ENCODE measurements at regions not wholly inside any gene's neighbourhood (a gene's known extent, or its start where the extent isn't known, plus 50 kb on each side); places are given as distances from the start of the nearest gene placed in this dataset.

GRCh38 chr15:97678656-97679055 lies 281.8 kb upstream of the ARRDC4 start:
- no peak for TF ChIP-seq CTCF (IDR thresholded peaks at IDR 0.05 in 4 of 5, conservative IDR thresholded peaks at IDR 0.05 in 1 of 5)
- no peak for TF ChIP-seq POLR2A (IDR thresholded peaks at IDR 0.05)

Data from gastrocnemius medialis (tissue), 4 donors.